Keratinocyte (primary cell): ENCODE measurements at regions not wholly inside any gene's neighbourhood (a gene's known extent, or its start where the extent isn't known, plus 50 kb on each side); places are given as distances from the start of the nearest gene placed in this dataset.

ENCODE experiments used
- DNase-seq: peaks from one replicate; pipeline ENCODE4 v3.0.0-alpha.2; 2011; ENCODE audit warnings: low read depth, missing footprints, low spot score
- FAIRE-seq: peaks from 2 replicates; lab custom pipeline; 2011; peaks lifted over from hg19 to GRCh38; lab: Jason Lieb, UNC
- H2AFZ ChIP-seq: 2 replicates; pipeline ENCODE4 v1.6.0; 2012; ENCODE audit warnings: low read length, control low read depth, inconsistent platforms; ENCODE audit not compliant: control insufficient read depth
- H3K27ac ChIP-seq: 2 replicates; pipeline ENCODE4 v1.5.1; 2011; ENCODE audit warnings: low read length; ENCODE audit not compliant: control insufficient read depth, insufficient read depth
- H3K27me3 ChIP-seq: 3 replicates; pipeline ENCODE4 v1.6.0; 2011; ENCODE audit warnings: low read length; ENCODE audit not compliant: control insufficient read depth, insufficient read depth; ENCODE audit errors: extremely low read depth
- H3K36me3 ChIP-seq, 2 experiments: 2 replicates in 1 of 2; 3 replicates in 1 of 2; pipeline ENCODE4 v1.5.1; 2011; ENCODE audit warnings: low read length in 2 of 2, mild to moderate bottlenecking in 1 of 2; ENCODE audit not compliant: control insufficient read depth in 2 of 2, insufficient read depth in 2 of 2; ENCODE audit errors: extremely low read depth in 1 of 2
- H3K4me1 ChIP-seq: 3 replicates; pipeline ENCODE4 v1.5.1; 2011; ENCODE audit warnings: low read length; ENCODE audit not compliant: control insufficient read depth, insufficient read depth; ENCODE audit errors: extremely low read depth
- H3K4me2 ChIP-seq: 3 replicates; pipeline ENCODE4 v1.6.0; 2011; ENCODE audit warnings: low read depth, low read length; ENCODE audit not compliant: control insufficient read depth, insufficient read depth; ENCODE audit errors: extremely low read depth
- H3K4me3 ChIP-seq, 3 experiments: fragments of 200-600 bp in 1 of 3; sonication (generic) in 1 of 3; 2 replicates in 2 of 3; 3 replicates in 1 of 3; pipeline ENCODE4 v1.5.1; 2011 to 2016; ENCODE audit warnings: low read length in 3 of 3, mild to moderate bottlenecking in 3 of 3, control low read depth in 2 of 3, inconsistent platforms in 1 of 3, low read depth in 1 of 3, mixed read lengths in 1 of 3, mixed run types in 1 of 3, moderate library complexity in 1 of 3; ENCODE audit not compliant: control insufficient read depth in 2 of 3, insufficient read depth in 2 of 3; ENCODE audit errors: extremely low read depth in 1 of 3
- H3K79me2 ChIP-seq: 2 replicates; pipeline ENCODE4 v1.6.0; 2012; ENCODE audit warnings: low read length; ENCODE audit not compliant: control insufficient read depth, insufficient read depth
- H3K9ac ChIP-seq: 3 replicates; pipeline ENCODE4 v1.6.0; 2011; ENCODE audit warnings: low read length; ENCODE audit not compliant: control insufficient read depth, insufficient read depth; ENCODE audit errors: extremely low read depth
- H3K9me1 ChIP-seq: 3 replicates; pipeline ENCODE4 v1.6.0; 2011; ENCODE audit warnings: low read length; ENCODE audit not compliant: control insufficient read depth, insufficient read depth; ENCODE audit errors: extremely low read depth
- H3K9me3 ChIP-seq: 2 replicates; pipeline ENCODE4 v1.5.1; 2012; ENCODE audit warnings: low read depth, low read length; ENCODE audit not compliant: control insufficient read depth
- H4K20me1 ChIP-seq: 3 replicates; pipeline ENCODE4 v1.6.0; 2011; ENCODE audit warnings: low read length; ENCODE audit not compliant: control insufficient read depth, insufficient read depth; ENCODE audit errors: extremely low read depth
- CTCF ChIP-seq, 3 experiments: IDR thresholded peaks in 1 of 3; conservative IDR thresholded peaks in 1 of 3; optimal IDR thresholded peaks in 1 of 3; 2 replicates in 2 of 3; 3 replicates in 1 of 3; pipeline versions ENCODE3 to v1.5.1; 2011; ENCODE audit warnings: low read length in 3 of 3, mild to moderate bottlenecking in 3 of 3, moderate library complexity in 2 of 3, control low read depth in 1 of 3, inconsistent platforms in 1 of 3; ENCODE audit not compliant: insufficient read depth in 2 of 3; ENCODE audit errors: extremely low read depth in 1 of 3
- EZH2 ChIP-seq: IDR thresholded peaks from one replicate; pipeline ENCODE4 v1.6.1; 2012; ENCODE audit warnings: inconsistent platforms, mild to moderate bottlenecking, low read length, moderate library complexity
- dilution Hi-C: fragments of 300-500 bp; cut with MboI; formaldehyde crosslinking; loops from one replicate; pipeline ENCODE4 v1.7.0; 2020; ENCODE audit warnings: low sequenced_read_pairs; ENCODE audit not compliant: extremely low pct_ligation_motif_present

- DNase-seq: no peak
- no peaks in the 10 kb centered on the region for H3K27me3 ChIP-seq
- dilution Hi-C loops: no loop called here
- no peaks in the 10 kb centered on the region for H3K36me3 ChIP-seq
- peaks cover 15% of the 10 kb centered on the region for H3K4me1 ChIP-seq
- H3K27ac ChIP-seq: no peak overlapping the region
- H4K20me1 ChIP-seq: no peaks in the 10 kb centered on the region
- peak overlapping the region; percentile 13 for H2AFZ ChIP-seq
- H3K9ac ChIP-seq: no peak overlapping the region
- H3K79me2 ChIP-seq: no peaks in the 10 kb centered on the region
- H3K4me3 ChIP-seq: no peak overlapping the region
- no peaks in the 10 kb centered on the region for H3K9me1 ChIP-seq
- no peaks in the 10 kb centered on the region for H3K9me3 ChIP-seq
- no peak overlapping the region for H3K4me2 ChIP-seq
- peak; percentile 32 for FAIRE-seq
- TF ChIP-seq CTCF (optimal IDR thresholded peaks at IDR 0.05 in 1 of 3, IDR thresholded peaks at IDR 0.05 in 1 of 3, conservative IDR thresholded peaks at IDR 0.05 in 1 of 3; ENCODE audit: extremely low read depth in 1 of 3, insufficient read depth in 2 of 3, low read length in 3 of 3) (no peak), EZH2 (no peak)
Measured at GRCh38 chr9:107387409-107387808, 102.2 kb downstream of the KLF4 start.

- H3K79me2 ChIP-seq: no peaks in the 10 kb centered on the region
- dilution Hi-C loops: no loop called here
- H3K36me3 ChIP-seq: no peaks in the 10 kb centered on the region
- H3K9me1 ChIP-seq: no peaks in the 10 kb centered on the region
- H4K20me1 ChIP-seq: no peaks in the 10 kb centered on the region
- no peak overlapping the region for H2AFZ ChIP-seq
- no peaks in the 10 kb centered on the region for H3K9me3 ChIP-seq
- TF ChIP-seq EZH2 (no peak), CTCF (optimal IDR thresholded peaks at IDR 0.05 in 1 of 3, IDR thresholded peaks at IDR 0.05 in 1 of 3, conservative IDR thresholded peaks at IDR 0.05 in 1 of 3; ENCODE audit: extremely low read depth in 1 of 3, insufficient read depth in 2 of 3, low read length in 3 of 3) (no peak)
- H3K4me3 ChIP-seq: no peak overlapping the region
- no peaks in the 10 kb centered on the region for H3K27me3 ChIP-seq
- FAIRE-seq (no peak), DNase-seq (no peak)
- peaks cover 15% of the 10 kb centered on the region for H3K4me1 ChIP-seq
- no peak overlapping the region for H3K9ac ChIP-seq
- no peak overlapping the region for H3K27ac ChIP-seq
- H3K4me2 ChIP-seq: no peak overlapping the region
Measured at GRCh38 chr9:107386396-107386795, 103.2 kb downstream of the KLF4 start.
